Activated CD4-positive, alpha-beta T cell treated with anti-CD3 and anti-CD28 coated beads, Interleukin-2, amount 10 ng/mL, durations not matched to agents 7 days and 5 days (primary cell): ENCODE measurements at regions not wholly inside any gene's neighbourhood (a gene's known extent, or its start where the extent isn't known, plus 50 kb on each side); places are given as distances from the start of the nearest gene placed in this dataset.

ENCODE experiments used
- CTCF ChIA-PET: fragments of 350-600 bp; sonication (Branson Sonifier 250); formaldehyde crosslinking; loops from one replicate; lab custom pipeline; 2021; ENCODE audit warnings: antibody characterized with exemption; lab: Charles Lee
- POLR2A ChIA-PET: fragments of 350-600 bp; sonication (Branson Sonifier 250); formaldehyde crosslinking; loops from one replicate; lab custom pipeline; 2021; ENCODE audit warnings: antibody characterized with exemption; lab: Charles Lee
- DNase-seq: peaks from one replicate; pipeline ENCODE4 v3.0.0-alpha.2; 2020
- H3K27ac Mint-ChIP-seq: one replicate; pipeline ENCODE4 v1.8.0; 2021; ENCODE audit warnings: mild to moderate bottlenecking, moderate library complexity, mixed read lengths
- H3K27me3 Mint-ChIP-seq: one replicate; pipeline ENCODE4 v1.8.0; 2021; ENCODE audit warnings: mixed read lengths
- H3K36me3 Mint-ChIP-seq: one replicate; pipeline ENCODE4 v1.8.0; 2021; ENCODE audit warnings: low read depth, mixed read lengths
- H3K4me1 Mint-ChIP-seq: one replicate; pipeline ENCODE4 v1.8.0; 2021; ENCODE audit warnings: mixed read lengths
- H3K4me3 Mint-ChIP-seq: one replicate; pipeline ENCODE4 v1.8.0; 2021; ENCODE audit warnings: mild to moderate bottlenecking, moderate library complexity, mixed read lengths
- H3K9me3 Mint-ChIP-seq: one replicate; pipeline ENCODE4 v1.8.0; 2021; ENCODE audit warnings: mixed read lengths

DNA sequence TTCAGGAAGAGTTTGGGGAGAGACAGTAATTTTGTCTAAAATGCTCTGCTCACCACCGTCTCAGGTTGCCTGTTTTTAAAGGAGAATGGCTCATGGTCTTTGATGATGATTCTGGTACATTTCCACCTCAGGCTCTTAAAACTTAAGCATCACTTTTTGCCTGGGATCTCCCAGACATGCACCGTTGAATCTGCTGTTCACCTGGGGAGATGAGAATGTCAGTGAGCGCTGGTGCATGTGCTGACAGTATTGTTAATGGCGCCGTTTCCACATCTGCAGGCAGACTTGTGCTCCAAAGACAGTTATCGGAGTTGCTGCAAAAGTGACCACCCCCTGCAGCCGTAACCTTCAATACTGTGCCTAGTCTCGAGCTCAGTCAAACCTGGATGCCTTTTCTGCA, 219.0 kb upstream of the TPM1 start:
- Mint-ChIP-seq H3K9me3 (no peaks in the 10 kb centered on the region), H3K27me3 (peaks cover 8% of the 10 kb centered on the region), H3K4me1 (no peaks in the 10 kb centered on the region), H3K4me3 (no peak overlapping the region), H3K36me3 (no peaks in the 10 kb centered on the region), H3K27ac (no peak overlapping the region)
- ChIA-PET CTCF (interaction anchor here (0.6 kb wide), 1 partner anchor 17 kb away, joined by 3 read pairs; no protein-coding TSS in a partner anchor), POLR2A (no interaction called here)
- DNase-seq, result no peak

DNA sequence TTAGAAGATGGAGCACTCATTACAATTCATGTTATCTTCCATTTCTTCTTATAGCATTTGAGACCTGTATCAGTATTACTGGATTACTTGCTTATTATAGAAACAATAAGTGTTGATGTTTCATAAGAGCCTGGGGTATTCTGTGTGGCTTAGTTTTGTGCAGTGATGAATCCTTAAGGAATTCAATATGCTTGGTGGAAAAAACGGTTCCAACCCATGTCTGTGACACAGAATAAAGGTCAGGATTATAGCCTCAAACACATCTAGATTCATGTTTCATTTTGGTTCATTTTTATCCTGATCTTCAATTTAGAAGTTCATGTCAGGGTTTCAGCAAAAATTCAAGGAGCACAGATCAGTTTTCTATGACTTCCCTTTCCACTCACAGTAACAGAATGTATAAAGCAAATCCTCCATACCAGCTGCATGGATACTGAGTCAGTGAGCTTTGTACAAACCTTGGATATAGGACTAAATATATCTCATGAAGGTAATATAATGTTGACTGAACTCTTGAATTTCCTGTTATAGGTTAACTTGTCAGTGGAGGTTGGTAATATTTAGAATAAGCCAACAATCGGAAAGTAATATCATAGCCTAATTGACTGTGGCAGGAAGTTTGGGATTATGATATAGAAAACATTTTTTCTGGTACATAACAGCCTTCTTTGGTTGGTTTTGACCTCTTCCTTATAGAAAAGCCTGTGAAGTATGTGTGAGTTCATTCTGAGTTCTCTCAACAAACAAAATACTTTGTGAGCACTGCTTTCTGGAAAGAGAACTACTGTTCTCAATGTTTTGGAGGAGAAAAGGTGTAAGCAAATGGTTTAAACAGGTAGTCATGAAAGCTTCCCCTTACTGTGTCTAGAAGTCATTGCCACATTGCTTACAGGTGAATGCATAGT, 218.2 kb upstream of the TPM1 start:
- no peaks in the 10 kb centered on the region for H3K9me3 Mint-ChIP-seq
- CTCF ChIA-PET, result no interaction called here
- POLR2A ChIA-PET, result no interaction called here

DNA sequence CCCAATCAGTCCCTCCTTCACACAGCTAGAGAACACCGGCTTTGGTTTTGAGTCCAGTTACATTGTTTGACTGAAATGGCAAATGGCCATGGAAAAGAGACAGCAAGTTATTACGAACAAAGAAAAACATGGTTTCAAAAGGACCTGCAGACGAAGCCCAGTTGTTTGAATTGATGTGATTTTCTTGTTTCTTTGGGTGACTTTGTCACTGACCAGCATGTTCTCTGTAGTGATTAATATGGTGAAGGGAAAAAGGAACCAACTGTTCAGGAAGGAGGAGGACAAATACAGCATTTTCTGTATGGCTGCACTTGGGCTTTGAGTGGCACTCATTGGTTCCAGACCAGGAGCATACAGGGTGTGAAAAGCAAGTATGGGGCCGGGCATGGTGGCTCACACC, 217.4 kb upstream of the TPM1 start:
- H3K4me3 Mint-ChIP-seq, result no peak overlapping the region
- CTCF ChIA-PET, result no interaction called here
- H3K27me3 Mint-ChIP-seq, result peaks cover 10% of the 10 kb centered on the region
- H3K27ac Mint-ChIP-seq, result no peak overlapping the region
- DNase-seq, result no peak
- H3K36me3 Mint-ChIP-seq, result no peaks in the 10 kb centered on the region
- H3K4me1 Mint-ChIP-seq, result no peaks in the 10 kb centered on the region
- no peaks in the 10 kb centered on the region for H3K9me3 Mint-ChIP-seq
- POLR2A ChIA-PET, result no interaction called here

More for the DNA sequence above, 218.2 kb upstream of the TPM1 start:
- no peak overlapping the region for H3K27ac Mint-ChIP-seq
- no peaks in the 10 kb centered on the region for H3K4me1 Mint-ChIP-seq
- no peak for DNase-seq
- no peaks in the 10 kb centered on the region for H3K36me3 Mint-ChIP-seq
- H3K27me3 Mint-ChIP-seq, result peaks cover 8% of the 10 kb centered on the region
- H3K4me3 Mint-ChIP-seq, result no peak overlapping the region

DNA sequence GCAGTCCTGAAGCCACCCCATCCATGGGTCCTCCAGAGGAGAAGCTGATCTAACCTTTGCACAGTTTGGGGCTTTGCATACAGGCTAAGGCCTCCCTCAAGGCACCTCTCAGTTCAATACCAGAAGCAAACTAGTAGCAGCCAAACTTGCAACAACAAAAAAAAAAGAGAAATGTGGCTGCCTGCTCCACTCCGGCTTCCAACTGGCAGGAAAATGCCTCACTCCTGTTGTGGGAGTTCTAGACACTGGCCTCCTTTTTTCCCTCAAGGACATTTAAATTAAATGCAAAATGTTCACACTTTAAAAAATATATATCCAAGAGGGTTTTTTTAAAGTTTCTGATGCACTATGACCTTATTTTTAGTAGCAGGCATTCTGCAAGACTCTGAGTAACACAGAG, 216.0 kb upstream of the TPM1 start:
- Mint-ChIP-seq H3K4me1 (no peaks in the 10 kb centered on the region), H3K9me3 (no peaks in the 10 kb centered on the region), H3K4me3 (no peak overlapping the region), H3K27me3 (peaks cover 7% of the 10 kb centered on the region), H3K27ac (no peak overlapping the region), H3K36me3 (no peaks in the 10 kb centered on the region)
- DNase-seq, result no peak
- CTCF ChIA-PET, result interaction anchor here (0.5 kb wide), 1 partner anchor 1013 kb away, joined by 3 read pairs; no protein-coding TSS in a partner anchor
- POLR2A ChIA-PET, result no interaction called here

DNA sequence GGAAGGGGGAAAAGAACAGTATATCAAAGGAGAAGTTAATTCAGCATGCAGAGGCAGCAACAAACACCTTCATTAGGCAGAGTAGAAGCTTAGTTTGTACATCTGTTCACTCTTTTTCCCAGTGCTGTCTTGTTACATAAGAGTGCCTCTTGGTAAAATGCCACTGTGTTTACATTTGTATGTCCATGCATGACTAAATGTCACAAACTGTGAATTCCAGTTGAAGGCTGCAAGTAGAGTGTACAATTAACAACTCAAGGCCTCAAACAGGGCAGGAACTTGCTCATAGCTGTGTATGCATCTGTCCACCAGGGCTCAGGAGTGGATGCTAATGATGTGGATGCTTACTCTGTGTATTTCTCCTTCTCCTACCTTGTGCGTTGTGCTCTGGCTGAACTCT, 214.2 kb upstream of the TPM1 start:
- no peaks in the 10 kb centered on the region for H3K4me1 Mint-ChIP-seq
- H3K9me3 Mint-ChIP-seq, result no peaks in the 10 kb centered on the region
- H3K27me3 Mint-ChIP-seq, result peaks cover 7% of the 10 kb centered on the region
- H3K27ac Mint-ChIP-seq, result no peak overlapping the region
- ChIA-PET POLR2A (no interaction called here), CTCF (no interaction called here)
- H3K36me3 Mint-ChIP-seq, result no peaks in the 10 kb centered on the region
- no peak for DNase-seq
- no peak overlapping the region for H3K4me3 Mint-ChIP-seq

DNA sequence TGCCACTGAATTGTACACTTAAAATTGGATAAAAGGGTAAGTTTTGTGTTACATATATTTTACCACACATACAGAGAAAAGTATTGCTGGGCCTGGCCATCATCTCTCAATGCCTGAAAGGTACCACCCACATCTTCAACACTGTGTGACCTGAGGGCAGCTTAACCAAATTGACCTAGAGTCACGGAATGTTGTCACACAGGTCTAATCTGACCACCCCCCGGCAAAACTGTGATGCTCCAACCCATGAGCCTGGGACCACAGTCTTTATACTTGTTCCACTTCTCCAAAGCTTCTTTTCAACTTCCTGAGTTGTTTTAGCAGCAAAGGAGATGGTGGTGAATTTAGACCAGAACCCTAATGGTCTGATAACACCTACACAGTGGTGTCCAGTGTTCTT, 210.3 kb upstream of the TPM1 start:
- H3K4me3 Mint-ChIP-seq, result no peak overlapping the region
- POLR2A ChIA-PET, result no interaction called here

DNA sequence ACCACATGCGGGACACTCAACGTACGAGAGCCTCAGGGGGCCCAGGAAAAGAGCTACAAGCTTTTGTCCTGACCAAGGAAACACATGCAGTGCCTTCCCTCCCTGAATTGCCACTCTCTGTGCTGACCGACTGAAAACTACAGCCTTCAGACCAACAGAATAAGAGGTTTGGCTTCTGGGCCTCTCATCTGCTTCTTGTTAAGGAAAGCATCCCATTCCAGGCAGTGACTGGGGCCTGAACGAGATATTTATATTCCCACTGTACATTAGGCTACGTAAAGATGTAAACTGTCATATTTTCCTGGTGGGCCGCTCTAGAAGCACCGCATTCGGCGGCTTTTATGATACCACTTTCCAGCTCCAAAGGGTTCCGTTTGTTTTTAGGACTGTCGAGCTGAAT, 208.9 kb upstream of the TPM1 start:
- no peaks in the 10 kb centered on the region for H3K36me3 Mint-ChIP-seq
- H3K27me3 Mint-ChIP-seq, result peaks cover 2% of the 10 kb centered on the region
- CTCF ChIA-PET, result no interaction called here
- DNase-seq, result no peak
- POLR2A ChIA-PET, result no interaction called here
- H3K4me3 Mint-ChIP-seq, result no peak overlapping the region
- H3K27ac Mint-ChIP-seq, result no peak overlapping the region
- H3K9me3 Mint-ChIP-seq, result no peaks in the 10 kb centered on the region
- no peaks in the 10 kb centered on the region for H3K4me1 Mint-ChIP-seq

More for the DNA sequence above, 210.3 kb upstream of the TPM1 start:
- Mint-ChIP-seq H3K27ac (no peak overlapping the region), H3K9me3 (no peaks in the 10 kb centered on the region), H3K36me3 (no peaks in the 10 kb centered on the region), H3K27me3 (peaks cover 2% of the 10 kb centered on the region), H3K4me1 (no peaks in the 10 kb centered on the region)
- CTCF ChIA-PET, result no interaction called here
- no peak for DNase-seq

DNA sequence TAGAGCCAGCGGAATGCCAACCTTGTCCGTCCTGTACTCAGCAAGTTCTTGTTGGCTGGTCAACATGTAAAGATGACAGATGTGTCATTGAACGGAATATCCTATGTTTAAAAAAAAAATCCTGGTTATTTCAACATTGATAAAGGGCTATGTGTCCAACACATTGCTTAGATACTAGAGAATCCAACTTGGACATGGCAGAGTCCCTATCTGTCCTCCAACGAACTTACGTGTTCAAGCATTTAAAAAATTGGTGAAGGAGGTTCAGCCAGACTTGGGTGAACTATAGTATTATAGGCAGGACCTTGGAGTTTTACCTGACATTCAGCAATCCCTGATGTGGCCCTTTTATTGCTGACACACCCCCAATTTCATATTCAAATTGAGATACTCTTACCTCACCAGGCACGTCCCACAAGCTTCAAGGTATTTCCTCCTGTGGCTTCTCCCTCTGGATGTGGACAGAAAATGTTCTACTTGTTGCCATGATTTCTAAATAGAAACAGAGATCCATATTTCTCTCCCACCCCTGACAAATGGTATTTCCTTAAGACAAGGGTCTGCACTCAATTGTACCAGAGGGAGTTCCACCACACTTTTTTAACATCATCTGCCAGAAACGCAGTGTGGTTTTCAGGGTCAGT, 207.7 kb upstream of the TPM1 start:
- no peaks in the 10 kb centered on the region for H3K9me3 Mint-ChIP-seq
- no peak for DNase-seq
- ChIA-PET CTCF (interaction anchor here (1.0 kb wide), 1 partner anchor 132 kb away, joined by 3 read pairs; no protein-coding TSS in a partner anchor), POLR2A (no interaction called here)
- H3K4me1 Mint-ChIP-seq, result no peaks in the 10 kb centered on the region
- no peaks in the 10 kb centered on the region for H3K27me3 Mint-ChIP-seq
- no peaks in the 10 kb centered on the region for H3K36me3 Mint-ChIP-seq
- H3K27ac Mint-ChIP-seq, result no peak overlapping the region
- no peak overlapping the region for H3K4me3 Mint-ChIP-seq

DNA sequence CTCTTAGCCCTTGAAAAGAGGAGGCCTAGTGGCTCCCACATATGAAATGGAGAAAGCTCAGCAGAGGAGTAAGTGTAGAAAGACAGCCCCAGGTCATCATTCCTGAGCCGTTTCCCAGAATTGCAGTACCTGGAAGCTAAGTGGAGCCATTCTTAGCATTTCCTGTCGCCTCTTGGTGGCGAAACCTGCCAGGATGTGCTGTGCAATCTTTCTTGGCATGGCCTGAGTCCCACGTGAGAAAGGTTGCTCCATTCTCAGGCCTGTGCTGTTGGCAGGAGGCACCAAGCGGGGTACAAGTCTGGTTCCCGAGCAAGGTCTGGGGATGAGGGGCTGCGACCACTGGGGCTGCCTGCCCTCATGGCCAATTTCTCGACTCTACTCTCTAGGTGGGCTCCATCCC, 207.2 kb upstream of the TPM1 start:
- ChIA-PET POLR2A (no interaction called here), CTCF (no interaction called here)
- DNase-seq, result no peak
- Mint-ChIP-seq H3K27me3 (no peaks in the 10 kb centered on the region), H3K4me3 (no peak overlapping the region), H3K36me3 (no peaks in the 10 kb centered on the region), H3K27ac (no peak overlapping the region), H3K9me3 (no peaks in the 10 kb centered on the region), H3K4me1 (no peaks in the 10 kb centered on the region)

DNA sequence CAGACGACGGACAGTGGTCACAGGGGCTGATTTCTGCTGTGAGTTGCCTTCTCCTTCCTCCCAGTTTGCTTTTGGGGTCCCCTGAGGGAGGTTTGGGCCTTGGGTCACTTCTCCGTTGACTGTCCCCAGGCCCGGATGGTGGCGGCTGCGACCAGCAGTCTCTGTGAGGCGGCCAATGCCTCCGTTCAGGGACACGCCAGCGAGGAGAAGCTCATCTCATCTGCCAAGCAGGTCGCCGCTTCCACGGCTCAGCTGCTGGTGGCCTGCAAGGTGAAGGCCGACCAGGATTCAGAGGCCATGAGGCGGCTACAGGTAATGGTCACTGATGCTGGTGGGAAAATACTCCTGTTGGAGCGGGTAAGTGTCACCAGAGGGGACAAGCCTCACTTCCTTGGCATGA, 206.8 kb upstream of the TPM1 start:
- ChIA-PET POLR2A (no interaction called here), CTCF (no interaction called here)
- DNase-seq, result no peak
- Mint-ChIP-seq H3K27me3 (no peaks in the 10 kb centered on the region), H3K4me3 (no peak overlapping the region), H3K36me3 (no peaks in the 10 kb centered on the region), H3K4me1 (no peaks in the 10 kb centered on the region), H3K9me3 (no peaks in the 10 kb centered on the region), H3K27ac (no peak overlapping the region)

DNA sequence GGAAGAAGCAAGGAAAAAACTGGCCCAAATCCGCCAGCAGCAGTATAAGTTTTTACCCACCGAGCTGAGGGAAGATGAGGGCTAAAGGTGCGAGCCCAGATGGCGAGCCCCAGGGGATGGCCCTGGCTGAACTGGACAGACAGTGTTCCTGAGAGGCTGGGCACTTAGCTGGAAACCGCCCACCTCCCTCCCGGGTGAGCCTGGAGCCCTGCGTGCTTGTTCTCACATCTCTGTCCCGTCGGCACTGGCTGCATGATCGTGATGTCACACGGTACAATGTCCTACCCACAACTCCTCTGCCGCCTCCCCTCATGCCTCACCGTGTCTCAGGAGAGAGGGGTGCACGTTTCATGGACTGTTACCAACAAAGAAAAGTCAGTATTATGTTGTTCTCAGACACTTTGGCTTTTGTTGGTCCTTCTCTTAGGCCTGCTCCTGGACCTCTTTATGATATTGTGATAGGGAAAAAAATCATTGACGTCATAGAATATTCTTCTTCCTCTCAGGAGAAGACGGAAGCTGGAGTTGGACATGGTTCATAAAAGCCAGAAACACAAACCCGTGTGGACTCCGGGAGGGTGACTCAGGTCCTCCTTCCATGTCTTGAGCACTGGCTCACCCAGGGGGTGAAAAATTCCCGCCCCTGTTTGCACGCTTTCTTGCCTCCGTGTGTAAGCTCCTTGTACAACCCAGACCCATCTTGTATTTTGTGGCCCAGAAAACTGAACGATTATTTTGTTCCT, 201.8 kb upstream of the TPM1 start:
- ChIA-PET POLR2A (no interaction called here), CTCF (interaction anchor here (1.2 kb wide), 1 partner anchor 12 kb away, joined by 3 read pairs; no protein-coding TSS in a partner anchor)
- H3K27ac Mint-ChIP-seq, result no peak overlapping the region
- H3K4me1 Mint-ChIP-seq, result no peaks in the 10 kb centered on the region
- no peaks in the 10 kb centered on the region for H3K36me3 Mint-ChIP-seq
- no peak overlapping the region for H3K4me3 Mint-ChIP-seq
- no peaks in the 10 kb centered on the region for H3K9me3 Mint-ChIP-seq
- DNase-seq, result no peak
- no peaks in the 10 kb centered on the region for H3K27me3 Mint-ChIP-seq

DNA sequence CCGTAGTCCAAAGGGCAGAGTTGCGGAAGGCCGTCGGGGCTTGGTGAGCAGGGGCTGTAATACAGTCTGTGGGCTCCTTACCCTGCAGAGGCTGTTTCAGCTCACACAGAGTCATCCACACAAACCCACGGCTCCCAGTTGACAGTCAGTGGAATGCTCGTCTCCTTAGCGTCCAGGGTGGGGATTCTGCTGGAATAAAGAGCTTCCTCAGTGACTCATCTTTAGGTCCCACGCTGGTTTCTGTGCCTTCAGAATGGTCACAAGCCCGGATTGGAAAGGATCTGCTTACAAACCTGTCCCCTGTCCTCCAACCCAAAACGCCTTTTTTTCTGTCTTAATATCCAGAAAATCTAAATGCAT, 201.3 kb upstream of the TPM1 start:
- ChIA-PET CTCF (no interaction called here), POLR2A (no interaction called here)
- no peak for DNase-seq
- no peaks in the 10 kb centered on the region for H3K4me1 Mint-ChIP-seq
- H3K27ac Mint-ChIP-seq, result no peak overlapping the region
- no peaks in the 10 kb centered on the region for H3K27me3 Mint-ChIP-seq
- H3K4me3 Mint-ChIP-seq, result no peak overlapping the region
- H3K9me3 Mint-ChIP-seq, result no peaks in the 10 kb centered on the region
- no peaks in the 10 kb centered on the region for H3K36me3 Mint-ChIP-seq
